ENCODE measurements at regions not wholly inside any gene's neighbourhood (a gene's known extent, or its start where the extent isn't known, plus 50 kb on each side); places are given as distances from the start of the nearest gene placed in this dataset.

DNA sequence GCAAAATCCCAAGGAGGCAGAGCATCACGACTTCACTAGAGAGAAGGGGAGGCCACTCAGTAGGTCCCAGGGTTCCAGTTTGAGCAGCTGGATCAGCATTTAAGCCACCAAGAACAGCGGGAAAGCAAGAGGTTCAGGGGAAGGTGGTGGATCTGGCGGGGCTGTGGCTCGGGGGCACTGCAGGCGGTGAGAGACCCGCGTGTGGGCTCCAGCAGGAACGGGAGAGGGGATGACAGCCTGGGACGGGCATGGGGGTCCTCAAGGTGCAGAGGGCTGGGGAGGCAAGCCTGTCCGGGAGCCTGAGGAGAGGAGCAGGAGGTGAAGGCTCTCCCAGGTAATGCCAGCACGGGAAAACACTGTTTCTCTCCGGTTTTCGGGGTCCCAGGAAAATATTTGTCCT, 123.6 kb downstream of the IRX2 start:
- Histone ChIP-seq H3K79me2 (ENCODE audit: insufficient read depth, low read length) (no peaks in the 10 kb centered on the region), H3F3A (ENCODE audit: low read depth) (no peaks in the 10 kb centered on the region), H3K9me2 (replicated peaks; ENCODE audit: low read depth, low read length) (no peaks in the 10 kb centered on the region), H4K20me1 (ENCODE audit: insufficient read depth, low read length, poor library complexity, severe bottlenecking) (no peaks in the 10 kb centered on the region), H3K36me3 (ENCODE audit: insufficient read depth, low read length) (no peaks in the 10 kb centered on the region), H3K4me1 (ENCODE audit: insufficient read depth, low read length, poor library complexity, severe bottlenecking) (no peaks in the 10 kb centered on the region), H3K9ac (ENCODE audit: low read depth, low read length, poor library complexity, severe bottlenecking) (no peak overlapping the region), H3K9me3 (ENCODE audit: insufficient read depth, low read depth, low read length) (no peaks in the 10 kb centered on the region; the same call in 1 of the 2 replicates), H2AFZ (ENCODE audit: low read length) (no peak overlapping the region), H3K4me2 (ENCODE audit: low read depth, low read length, poor library complexity, severe bottlenecking) (no peak overlapping the region), H3K27me3 (ENCODE audit: insufficient read depth, low read length, poor library complexity, severe bottlenecking) (no peaks in the 10 kb centered on the region), H3K4me3 (ENCODE audit: low read length, poor library complexity, severe bottlenecking) (no peak overlapping the region)
- TF ChIP-seq EZH2phosphoT487 (IDR thresholded peaks at IDR 0.05; ENCODE audit: borderline replicate concordance) = no peak
- TF ChIP-seq, protein P1, sequence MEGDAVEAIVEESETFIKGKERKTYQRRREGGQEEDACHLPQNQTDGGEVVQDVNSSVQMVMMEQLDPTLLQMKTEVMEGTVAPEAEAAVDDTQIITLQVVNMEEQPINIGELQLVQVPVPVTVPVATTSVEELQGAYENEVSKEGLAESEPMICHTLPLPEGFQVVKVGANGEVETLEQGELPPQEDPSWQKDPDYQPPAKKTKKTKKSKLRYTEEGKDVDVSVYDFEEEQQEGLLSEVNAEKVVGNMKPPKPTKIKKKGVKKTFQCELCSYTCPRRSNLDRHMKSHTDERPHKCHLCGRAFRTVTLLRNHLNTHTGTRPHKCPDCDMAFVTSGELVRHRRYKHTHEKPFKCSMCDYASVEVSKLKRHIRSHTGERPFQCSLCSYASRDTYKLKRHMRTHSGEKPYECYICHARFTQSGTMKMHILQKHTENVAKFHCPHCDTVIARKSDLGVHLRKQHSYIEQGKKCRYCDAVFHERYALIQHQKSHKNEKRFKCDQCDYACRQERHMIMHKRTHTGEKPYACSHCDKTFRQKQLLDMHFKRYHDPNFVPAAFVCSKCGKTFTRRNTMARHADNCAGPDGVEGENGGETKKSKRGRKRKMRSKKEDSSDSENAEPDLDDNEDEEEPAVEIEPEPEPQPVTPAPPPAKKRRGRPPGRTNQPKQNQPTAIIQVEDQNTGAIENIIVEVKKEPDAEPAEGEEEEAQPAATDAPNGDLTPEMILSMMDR (conservative IDR thresholded peaks at IDR 0.05; ENCODE audit: low read length) = no peak

DNA sequence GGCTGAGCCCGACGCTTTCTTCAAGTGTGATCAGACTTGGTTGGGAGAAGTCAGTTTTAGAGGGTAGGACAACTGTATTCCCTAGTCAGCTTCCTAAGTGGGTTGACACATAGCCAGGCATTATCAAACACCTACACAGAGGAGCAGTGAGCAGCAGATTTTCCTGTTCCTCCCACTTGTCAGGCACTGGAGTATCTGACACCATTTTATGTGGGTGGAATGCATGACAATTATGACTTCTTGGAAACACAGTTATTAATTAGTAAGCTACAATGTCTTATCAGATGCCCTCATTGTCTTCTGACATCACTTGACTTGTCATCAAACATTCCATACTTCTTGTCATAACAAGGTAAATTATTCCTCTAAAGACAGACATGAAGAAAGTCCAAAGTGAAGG, 124.9 kb downstream of the IRX2 start:
- Histone ChIP-seq H3K4me2 (ENCODE audit: low read depth, low read length, poor library complexity, severe bottlenecking) (no peak overlapping the region), H3F3A (ENCODE audit: low read depth) (no peaks in the 10 kb centered on the region), H3K79me2 (ENCODE audit: insufficient read depth, low read length) (no peaks in the 10 kb centered on the region), H2AFZ (ENCODE audit: low read length) (no peak overlapping the region), H3K9ac (ENCODE audit: low read depth, low read length, poor library complexity, severe bottlenecking) (no peak overlapping the region), H3K4me3 (ENCODE audit: low read length, poor library complexity, severe bottlenecking) (no peak overlapping the region), H3K4me1 (ENCODE audit: insufficient read depth, low read length, poor library complexity, severe bottlenecking) (no peaks in the 10 kb centered on the region), H4K20me1 (ENCODE audit: insufficient read depth, low read length, poor library complexity, severe bottlenecking) (no peaks in the 10 kb centered on the region), H3K9me3 (ENCODE audit: insufficient read depth, low read depth, low read length) (no peaks in the 10 kb centered on the region; the same call in 1 of the 2 replicates), H3K27me3 (ENCODE audit: insufficient read depth, low read length, poor library complexity, severe bottlenecking) (no peaks in the 10 kb centered on the region), H3K9me2 (replicated peaks; ENCODE audit: low read depth, low read length) (no peaks in the 10 kb centered on the region), H3K36me3 (ENCODE audit: insufficient read depth, low read length) (no peaks in the 10 kb centered on the region)
- TF ChIP-seq, protein P1 (conservative IDR thresholded peaks at IDR 0.05; ENCODE audit: low read length) = no peak
- TF ChIP-seq EZH2phosphoT487 (IDR thresholded peaks at IDR 0.05; ENCODE audit: borderline replicate concordance) = no peak

DNA sequence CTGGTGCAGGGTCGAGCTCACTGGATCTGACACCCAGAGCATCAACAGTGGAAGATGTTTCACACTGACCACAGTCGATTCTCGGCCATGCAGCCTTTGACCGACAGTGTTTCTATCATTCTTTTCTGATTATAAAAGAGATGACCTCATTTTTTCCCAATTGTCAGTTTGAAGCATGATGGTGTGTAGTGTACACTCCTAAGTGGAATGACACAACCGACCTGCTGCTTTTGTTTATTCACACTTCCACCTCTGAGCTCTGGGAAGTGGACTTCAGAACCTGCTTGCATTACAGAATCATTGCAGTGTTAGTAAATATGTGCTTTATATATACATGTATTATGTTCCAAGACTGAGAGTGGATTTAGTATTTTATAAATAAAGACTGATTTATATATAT, 128.6 kb downstream of the IRX2 start:
- Histone ChIP-seq H3K9me3 (ENCODE audit: insufficient read depth, low read depth, low read length) (no peaks in the 10 kb centered on the region; the same call in 1 of the 2 replicates), H2AFZ (ENCODE audit: low read length) (no peak overlapping the region), H3K27me3 (ENCODE audit: insufficient read depth, low read length, poor library complexity, severe bottlenecking) (no peaks in the 10 kb centered on the region), H3K4me2 (ENCODE audit: low read depth, low read length, poor library complexity, severe bottlenecking) (no peak overlapping the region), H3K4me3 (ENCODE audit: low read length, poor library complexity, severe bottlenecking) (no peak overlapping the region), H3K79me2 (ENCODE audit: insufficient read depth, low read length) (no peaks in the 10 kb centered on the region), H3F3A (ENCODE audit: low read depth) (no peaks in the 10 kb centered on the region), H3K36me3 (ENCODE audit: insufficient read depth, low read length) (no peaks in the 10 kb centered on the region), H3K9me2 (replicated peaks; ENCODE audit: low read depth, low read length) (no peaks in the 10 kb centered on the region), H3K4me1 (ENCODE audit: insufficient read depth, low read length, poor library complexity, severe bottlenecking) (no peaks in the 10 kb centered on the region), H3K9ac (ENCODE audit: low read depth, low read length, poor library complexity, severe bottlenecking) (no peak overlapping the region), H4K20me1 (ENCODE audit: insufficient read depth, low read length, poor library complexity, severe bottlenecking) (no peaks in the 10 kb centered on the region)
- TF ChIP-seq EZH2phosphoT487 (IDR thresholded peaks at IDR 0.05; ENCODE audit: borderline replicate concordance) = no peak
- TF ChIP-seq, protein P1 (conservative IDR thresholded peaks at IDR 0.05; ENCODE audit: low read length) = no peak

All from Loucy (cell line).